ENCODE measurements at regions not wholly inside any gene's neighbourhood (a gene's known extent, or its start where the extent isn't known, plus 50 kb on each side); places are given as distances from the start of the nearest gene placed in this dataset.

DNA sequence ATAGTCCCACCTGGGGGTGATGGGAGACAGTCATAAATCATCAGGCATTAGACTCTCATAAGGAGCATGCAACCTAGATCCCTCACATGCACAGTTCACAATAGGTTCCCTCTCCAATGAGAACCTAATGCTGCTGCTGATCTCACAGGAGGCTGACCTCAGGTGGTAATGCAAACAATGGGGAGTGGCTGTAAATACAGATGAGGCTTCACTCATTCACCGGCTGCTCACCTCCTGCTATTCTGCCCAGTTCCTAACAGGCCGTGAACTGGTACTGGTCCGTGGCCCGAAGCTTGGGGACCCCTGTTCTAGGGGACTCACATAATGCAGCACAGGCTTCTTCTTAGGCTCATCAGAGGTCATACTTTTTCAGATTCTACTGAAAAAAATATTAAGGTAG lies 625.9 kb upstream of the AGA start:
- H3K4me3 Mint-ChIP-seq = no peak overlapping the region
- H3K27ac Mint-ChIP-seq = no peak overlapping the region
- H3K27me3 ChIP-seq (replicated peaks in 1 of 2; ENCODE audit: control insufficient read depth in 2 of 2, extremely low read depth in 1 of 2, insufficient read depth in 2 of 2, low read length in 1 of 2) = no peaks in the 10 kb centered on the region
- H3K9me3 Mint-ChIP-seq = peaks cover 0 to 4% (median 2%) of the 10 kb centered on the region in 3 donors
- no peak overlapping the region for H3K27ac ChIP-seq (ENCODE audit: low read length)
- no peaks in the 10 kb centered on the region for H3K4me1 Mint-ChIP-seq
- H3K4me1 ChIP-seq (ENCODE audit: control insufficient read depth in 1 of 2, extremely low read depth in 1 of 2, insufficient read depth in 2 of 2, low read length in 2 of 2) = no peaks in the 10 kb centered on the region
- DNase-seq (no peak), ATAC-seq (replicated peaks in 1 of 4) (no peak)
- 100% methylated on average over 3 of the region's 4 CpGs for WGBS (ENCODE audit: insufficient coverage)
- POLR2A ChIA-PET = no interaction called here
- no peaks in the 10 kb centered on the region for H3K9me3 ChIP-seq
- H3K36me3 ChIP-seq (ENCODE audit: control insufficient read depth in 2 of 2, extremely low read depth in 1 of 2, insufficient read depth in 1 of 2, low read length in 1 of 2) = no peaks in the 10 kb centered on the region
- H3K27me3 Mint-ChIP-seq = no peaks in the 10 kb centered on the region
- no peak overlapping the region for H3K4me3 ChIP-seq (ENCODE audit: control insufficient read depth in 1 of 2, extremely low read depth in 1 of 2, low read length in 1 of 2)
- H3K36me3 Mint-ChIP-seq = no peaks in the 10 kb centered on the region
- CTCF ChIA-PET = no interaction called here

DNA sequence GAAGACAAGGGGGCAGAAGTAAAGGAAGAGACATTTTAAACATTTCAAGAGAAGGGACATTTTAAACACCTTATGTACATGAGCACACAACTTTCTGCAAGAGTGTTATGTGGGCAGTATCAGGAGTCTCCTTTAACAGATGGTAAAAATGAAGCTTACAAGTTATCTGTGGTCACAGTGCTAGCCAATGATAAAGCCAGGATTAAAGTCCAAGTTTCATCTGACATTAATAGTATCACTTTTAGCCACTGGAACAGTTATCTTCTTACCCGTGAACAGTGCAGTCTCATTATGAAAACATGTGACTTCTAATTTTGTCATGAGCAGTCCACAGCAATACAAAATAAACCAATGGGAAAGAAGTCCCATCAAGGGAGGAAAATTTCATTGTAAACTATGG lies 627.9 kb upstream of the AGA start:
- DNase-seq (no peak), ATAC-seq (replicated peaks in 1 of 4) (no peak)
- Histone ChIP-seq H3K4me3 (ENCODE audit: control insufficient read depth in 1 of 2, extremely low read depth in 1 of 2, low read length in 1 of 2) (no peak overlapping the region), H3K27me3 (replicated peaks in 1 of 2; ENCODE audit: control insufficient read depth in 2 of 2, extremely low read depth in 1 of 2, insufficient read depth in 2 of 2, low read length in 1 of 2) (no peaks in the 10 kb centered on the region), H3K36me3 (ENCODE audit: control insufficient read depth in 2 of 2, extremely low read depth in 1 of 2, insufficient read depth in 1 of 2, low read length in 1 of 2) (no peaks in the 10 kb centered on the region), H3K27ac (ENCODE audit: low read length) (no peak overlapping the region), H3K4me1 (ENCODE audit: control insufficient read depth in 1 of 2, extremely low read depth in 1 of 2, insufficient read depth in 2 of 2, low read length in 2 of 2) (no peaks in the 10 kb centered on the region), H3K9me3 (no peaks in the 10 kb centered on the region)
- Mint-ChIP-seq H3K4me1 (no peaks in the 10 kb centered on the region), H3K9me3 (peaks cover 0 to 7% (median 2%) of the 10 kb centered on the region in 3 donors), H3K27me3 (no peaks in the 10 kb centered on the region), H3K36me3 (no peaks in the 10 kb centered on the region), H3K27ac (no peak overlapping the region), H3K4me3 (no peak overlapping the region)
- no CpG with 5 or more reads among the region's 1 CpG for WGBS (ENCODE audit: insufficient coverage)
- ChIA-PET POLR2A (no interaction called here), CTCF (no interaction called here)

DNA sequence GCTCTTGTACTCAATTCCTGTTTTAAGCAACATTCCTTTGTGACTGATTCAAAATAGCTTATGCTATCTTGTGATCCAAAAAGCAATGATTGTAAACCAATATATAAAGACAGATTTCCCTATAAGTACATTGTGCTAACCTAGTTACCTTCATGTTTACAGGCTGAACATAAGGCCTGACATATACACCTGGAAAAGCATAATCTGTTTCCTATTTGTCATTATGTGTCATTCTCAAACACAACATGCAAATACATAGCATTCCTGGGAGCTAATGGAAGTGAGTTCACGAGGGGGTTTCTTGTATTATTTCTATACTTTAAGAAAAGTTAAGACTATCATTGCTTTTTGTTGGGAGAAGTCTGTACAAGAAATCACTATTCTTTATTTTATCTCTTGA lies 638.1 kb upstream of the AGA start:
- Mint-ChIP-seq H3K4me1 (no peaks in the 10 kb centered on the region), H3K27ac (no peak overlapping the region), H3K36me3 (no peaks in the 10 kb centered on the region), H3K27me3 (no peaks in the 10 kb centered on the region), H3K4me3 (no peak overlapping the region), H3K9me3 (peaks cover 0 to 11% (median 9%) of the 10 kb centered on the region in 3 donors)
- no peaks in the 10 kb centered on the region for H3K4me1 ChIP-seq (ENCODE audit: control insufficient read depth in 1 of 2, extremely low read depth in 1 of 2, insufficient read depth in 2 of 2, low read length in 2 of 2)
- H3K27me3 ChIP-seq (replicated peaks in 1 of 2; ENCODE audit: control insufficient read depth in 2 of 2, extremely low read depth in 1 of 2, insufficient read depth in 2 of 2, low read length in 1 of 2) = no peaks in the 10 kb centered on the region
- no peaks in the 10 kb centered on the region for H3K9me3 ChIP-seq
- ChIA-PET POLR2A (no interaction called here), CTCF (no interaction called here)
- no peak overlapping the region for H3K4me3 ChIP-seq (ENCODE audit: control insufficient read depth in 1 of 2, extremely low read depth in 1 of 2, low read length in 1 of 2)
- WGBS (ENCODE audit: insufficient coverage) = no CpG with 5 or more reads among the region's 1 CpG
- DNase-seq = no peak
- ATAC-seq (replicated peaks in 1 of 4) = no peak
- no peak overlapping the region for H3K27ac ChIP-seq (ENCODE audit: low read length)
- no peaks in the 10 kb centered on the region for H3K36me3 ChIP-seq (ENCODE audit: control insufficient read depth in 2 of 2, extremely low read depth in 1 of 2, insufficient read depth in 1 of 2, low read length in 1 of 2)

DNA sequence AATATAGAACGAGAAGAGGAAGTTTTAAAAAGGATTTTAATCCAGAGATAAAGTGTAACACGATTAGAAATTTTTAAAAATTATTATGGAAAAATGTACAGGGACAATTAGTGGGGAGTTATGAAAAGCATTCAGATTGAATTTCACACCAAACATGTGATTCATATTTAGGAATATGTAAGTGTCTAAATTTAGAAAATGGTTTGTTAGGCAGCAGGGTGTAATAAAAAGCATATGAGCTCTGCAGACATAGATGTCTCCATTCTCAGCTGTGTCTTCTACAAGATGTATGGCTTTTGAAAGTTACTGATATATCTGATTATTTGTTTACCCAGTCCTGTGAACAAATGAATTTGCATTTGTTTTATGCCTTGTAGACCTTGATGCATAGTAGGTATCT lies 638.9 kb upstream of the AGA start:
- Histone ChIP-seq H3K27me3 (replicated peaks in 1 of 2; ENCODE audit: control insufficient read depth in 2 of 2, extremely low read depth in 1 of 2, insufficient read depth in 2 of 2, low read length in 1 of 2) (no peaks in the 10 kb centered on the region), H3K36me3 (ENCODE audit: control insufficient read depth in 2 of 2, extremely low read depth in 1 of 2, insufficient read depth in 1 of 2, low read length in 1 of 2) (no peaks in the 10 kb centered on the region), H3K9me3 (no peaks in the 10 kb centered on the region), H3K27ac (ENCODE audit: low read length) (no peak overlapping the region), H3K4me1 (ENCODE audit: control insufficient read depth in 1 of 2, extremely low read depth in 1 of 2, insufficient read depth in 2 of 2, low read length in 2 of 2) (no peaks in the 10 kb centered on the region), H3K4me3 (ENCODE audit: control insufficient read depth in 1 of 2, extremely low read depth in 1 of 2, low read length in 1 of 2) (no peak overlapping the region)
- WGBS (ENCODE audit: insufficient coverage) = 40% methylated on average over 1 of the region's 2 CpGs
- Mint-ChIP-seq H3K4me3 (no peak overlapping the region), H3K27me3 (no peaks in the 10 kb centered on the region), H3K9me3 (peaks cover 0 to 13% (median 9%) of the 10 kb centered on the region in 3 donors), H3K27ac (no peak overlapping the region), H3K4me1 (no peaks in the 10 kb centered on the region), H3K36me3 (no peaks in the 10 kb centered on the region)
- DNase-seq (no peak), ATAC-seq (replicated peaks in 1 of 4) (no peak)
- POLR2A ChIA-PET = no interaction called here
- CTCF ChIA-PET = no interaction called here

DNA sequence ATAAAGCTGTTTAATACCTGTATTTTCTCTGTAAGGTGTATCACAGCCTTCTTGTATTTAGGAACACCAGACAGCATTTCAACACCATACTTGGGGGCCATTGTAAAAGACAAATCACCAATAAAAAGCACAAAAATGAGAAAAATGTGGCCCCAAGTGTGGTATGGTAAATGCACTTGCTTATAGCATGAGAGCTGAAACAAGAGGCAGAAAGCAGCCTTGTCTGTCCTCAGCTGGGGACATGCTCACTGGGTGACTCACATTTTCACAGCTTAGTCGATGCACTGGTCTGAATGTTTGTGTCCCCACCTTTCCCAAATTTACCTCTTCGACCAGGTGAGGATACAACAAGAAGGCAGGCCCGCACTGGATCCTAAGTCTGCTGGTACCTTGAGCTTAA lies 639.7 kb upstream of the AGA start:
- Histone ChIP-seq H3K9me3 (no peaks in the 10 kb centered on the region), H3K27me3 (replicated peaks in 1 of 2; ENCODE audit: control insufficient read depth in 2 of 2, extremely low read depth in 1 of 2, insufficient read depth in 2 of 2, low read length in 1 of 2) (no peaks in the 10 kb centered on the region), H3K36me3 (ENCODE audit: control insufficient read depth in 2 of 2, extremely low read depth in 1 of 2, insufficient read depth in 1 of 2, low read length in 1 of 2) (no peaks in the 10 kb centered on the region), H3K4me3 (ENCODE audit: control insufficient read depth in 1 of 2, extremely low read depth in 1 of 2, low read length in 1 of 2) (no peak overlapping the region), H3K4me1 (ENCODE audit: control insufficient read depth in 1 of 2, extremely low read depth in 1 of 2, insufficient read depth in 2 of 2, low read length in 2 of 2) (no peaks in the 10 kb centered on the region), H3K27ac (ENCODE audit: low read length) (no peak overlapping the region)
- Mint-ChIP-seq H3K9me3 (peaks cover 2 to 17% (median 9%) of the 10 kb centered on the region in 3 donors), H3K27ac (no peak overlapping the region), H3K4me3 (no peak overlapping the region), H3K36me3 (no peaks in the 10 kb centered on the region), H3K4me1 (no peaks in the 10 kb centered on the region), H3K27me3 (no peaks in the 10 kb centered on the region)
- 58% methylated on average over 1 of the region's 3 CpGs for WGBS (ENCODE audit: insufficient coverage)
- ChIA-PET CTCF (no interaction called here), POLR2A (no interaction called here)
- DNase-seq (no peak), ATAC-seq (replicated peaks in 1 of 4) (no peak)

- POLR2A ChIA-PET = no interaction called here
- peaks cover 2 to 17% (median 9%) of the 10 kb centered on the region in 3 donors for H3K9me3 Mint-ChIP-seq
- no peak overlapping the region for H3K27ac ChIP-seq (ENCODE audit: low read length)
- no CpG with 5 or more reads among the region's 1 CpG for WGBS (ENCODE audit: insufficient coverage)
- no peak overlapping the region for H3K27ac Mint-ChIP-seq
- H3K27me3 Mint-ChIP-seq = no peaks in the 10 kb centered on the region
- H3K27me3 ChIP-seq (replicated peaks in 1 of 2; ENCODE audit: control insufficient read depth in 2 of 2, extremely low read depth in 1 of 2, insufficient read depth in 2 of 2, low read length in 1 of 2) = no peaks in the 10 kb centered on the region
- no peaks in the 10 kb centered on the region for H3K9me3 ChIP-seq
- H3K4me3 ChIP-seq (ENCODE audit: control insufficient read depth in 1 of 2, extremely low read depth in 1 of 2, low read length in 1 of 2) = no peak overlapping the region
- no peaks in the 10 kb centered on the region for H3K36me3 ChIP-seq (ENCODE audit: control insufficient read depth in 2 of 2, extremely low read depth in 1 of 2, insufficient read depth in 1 of 2, low read length in 1 of 2)
- CTCF ChIA-PET = no interaction called here
- no peak for ATAC-seq (replicated peaks in 1 of 4)
- H3K4me3 Mint-ChIP-seq = no peak overlapping the region
- no peak for DNase-seq
- no peaks in the 10 kb centered on the region for H3K4me1 ChIP-seq (ENCODE audit: control insufficient read depth in 1 of 2, extremely low read depth in 1 of 2, insufficient read depth in 2 of 2, low read length in 2 of 2)
- H3K36me3 Mint-ChIP-seq = no peaks in the 10 kb centered on the region
- no peaks in the 10 kb centered on the region for H3K4me1 Mint-ChIP-seq
Measured at GRCh38 chr4:178082906-178083305, 640.7 kb upstream of the AGA start.

GRCh38 chr4:178083968-178084367 lies 641.7 kb upstream of the AGA start:
- Histone ChIP-seq H3K4me3 (ENCODE audit: control insufficient read depth in 1 of 2, extremely low read depth in 1 of 2, low read length in 1 of 2) (no peak overlapping the region), H3K27ac (ENCODE audit: low read length) (no peak overlapping the region), H3K27me3 (replicated peaks in 1 of 2; ENCODE audit: control insufficient read depth in 2 of 2, extremely low read depth in 1 of 2, insufficient read depth in 2 of 2, low read length in 1 of 2) (no peaks in the 10 kb centered on the region), H3K4me1 (ENCODE audit: control insufficient read depth in 1 of 2, extremely low read depth in 1 of 2, insufficient read depth in 2 of 2, low read length in 2 of 2) (no peaks in the 10 kb centered on the region), H3K9me3 (no peaks in the 10 kb centered on the region), H3K36me3 (ENCODE audit: control insufficient read depth in 2 of 2, extremely low read depth in 1 of 2, insufficient read depth in 1 of 2, low read length in 1 of 2) (no peaks in the 10 kb centered on the region)
- Mint-ChIP-seq H3K27ac (no peak overlapping the region), H3K4me3 (no peak overlapping the region), H3K4me1 (no peaks in the 10 kb centered on the region), H3K27me3 (no peaks in the 10 kb centered on the region), H3K9me3 (peaks cover 2 to 17% (median 9%) of the 10 kb centered on the region in 3 donors), H3K36me3 (no peaks in the 10 kb centered on the region)
- DNase-seq (no peak), ATAC-seq (replicated peaks in 1 of 4) (no peak)
- ChIA-PET CTCF (no interaction called here), POLR2A (no interaction called here)
- WGBS (ENCODE audit: insufficient coverage) = no CpG with 5 or more reads among the region's 5 CpGs
